Activated T-helper 2 cell treated with anti-CD3 and anti-CD28 coated beads, Interferon-gamma antibody, Interleukin-2, Interleukin-4, amounts not matched to agents 10 μg/mL and 5 μg/mL and 100 μg/mL, durations not matched to agents 14 hours and 24 hours and 36 hours (primary cell): ENCODE measurements at regions not wholly inside any gene's neighbourhood (a gene's known extent, or its start where the extent isn't known, plus 50 kb on each side); places are given as distances from the start of the nearest gene placed in this dataset.
"Not testable (repeated sequence)": the region's sequence is repeated elsewhere in the genome, so short reads cannot be mapped to it uniquely, and the experiment has no call there.

Source experiments
- DNase-seq: peaks from one replicate; pipeline ENCODE4 v3.0.0; 2021; ENCODE audit warnings: low spot score
- H3K27ac Mint-ChIP-seq: one replicate; pipeline ENCODE4 v1.8.0; 2021; ENCODE audit warnings: mixed read lengths
- H3K27me3 Mint-ChIP-seq: one replicate; pipeline ENCODE4 v1.8.0; 2021; ENCODE audit warnings: low read depth, mixed read lengths
- H3K36me3 Mint-ChIP-seq: one replicate; pipeline ENCODE4 v1.8.0; 2021; ENCODE audit warnings: low read depth, mixed read lengths
- H3K4me1 Mint-ChIP-seq: one replicate; pipeline ENCODE4 v1.8.0; 2021; ENCODE audit warnings: low read depth, mixed read lengths
- H3K4me3 Mint-ChIP-seq: one replicate; pipeline ENCODE4 v1.8.0; 2021; ENCODE audit warnings: low read depth, mild to moderate bottlenecking, moderate library complexity, mixed read lengths
- H3K9me3 Mint-ChIP-seq: one replicate; pipeline ENCODE4 v1.8.0; 2021; ENCODE audit warnings: mixed read lengths
- intact Hi-C: fragments of 100-400 bp; cut with micrococcal nuclease; formaldehyde crosslinking; loops from one replicate; pipeline ENCODE4 v1.15.1; 2023

- H3K27ac Mint-ChIP-seq, result no peak overlapping the region
Observed at GRCh38 chr5:167355346-167355745, 936.1 kb upstream of the WWC1 start.

GRCh38 chr5:167356374-167356773 is 935.1 kb upstream of the WWC1 start:
- Mint-ChIP-seq H3K9me3 (peaks cover 8% of the 10 kb centered on the region), H3K27me3 (no peaks in the 10 kb centered on the region), H3K36me3 (no peaks in the 10 kb centered on the region), H3K27ac (no peak overlapping the region), H3K4me3 (no peak overlapping the region), H3K4me1 (no peaks in the 10 kb centered on the region)
- intact Hi-C loops, result no loop called here
- no peak for DNase-seq

More at GRCh38 chr5:167355346-167355745, 936.1 kb upstream of the WWC1 start:
- intact Hi-C loops, result no loop called here
- no peaks in the 10 kb centered on the region for H3K36me3 Mint-ChIP-seq
- H3K9me3 Mint-ChIP-seq, result peaks cover 6% of the 10 kb centered on the region
- no peak overlapping the region for H3K4me3 Mint-ChIP-seq
- DNase-seq, result no peak
- no peaks in the 10 kb centered on the region for H3K27me3 Mint-ChIP-seq
- no peaks in the 10 kb centered on the region for H3K4me1 Mint-ChIP-seq

DNA sequence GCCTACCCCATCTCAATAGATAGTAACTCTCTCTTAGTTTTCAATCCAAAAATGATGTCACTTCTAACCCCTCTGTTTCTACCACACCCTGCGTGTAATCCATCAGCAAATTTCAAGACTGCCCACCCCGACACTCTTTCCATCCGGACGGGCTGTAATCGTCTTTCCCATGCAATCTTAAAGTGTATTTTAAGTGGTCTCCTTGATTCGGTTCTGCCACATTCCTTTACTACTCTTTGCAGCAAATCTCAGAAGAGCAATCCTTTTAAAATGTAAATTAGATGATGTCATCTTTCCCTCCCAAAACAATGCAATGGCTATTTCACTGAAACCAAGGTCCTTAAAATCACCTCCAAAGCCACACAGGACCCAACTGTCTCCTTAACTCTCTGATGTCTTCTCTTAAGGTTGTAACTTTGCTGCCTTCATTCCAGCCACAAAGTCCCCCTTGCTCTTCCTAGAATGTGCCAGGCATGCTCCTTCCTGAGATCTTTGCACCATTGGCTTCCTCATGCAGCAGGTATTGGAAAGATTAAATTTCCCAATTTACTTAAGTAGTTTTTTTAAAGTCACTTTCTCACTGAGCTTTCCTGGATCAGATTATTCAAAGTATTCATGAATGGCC is 932.5 kb upstream of the WWC1 start:
- Mint-ChIP-seq H3K27me3 (no peaks in the 10 kb centered on the region), H3K27ac (no peak overlapping the region), H3K36me3 (no peaks in the 10 kb centered on the region), H3K4me3 (no peak overlapping the region), H3K4me1 (no peaks in the 10 kb centered on the region), H3K9me3 (peaks cover 16% of the 10 kb centered on the region)
- no peak for DNase-seq
- intact Hi-C loops, result no loop called here

- H3K4me1 Mint-ChIP-seq, result no peaks in the 10 kb centered on the region
- intact Hi-C loops, result no loop called here
- no peaks in the 10 kb centered on the region for H3K27me3 Mint-ChIP-seq
- no peak overlapping the region for H3K4me3 Mint-ChIP-seq
- H3K27ac Mint-ChIP-seq, result no peak overlapping the region
- H3K36me3 Mint-ChIP-seq, result no peaks in the 10 kb centered on the region
- no peak for DNase-seq
- H3K9me3 Mint-ChIP-seq, result peaks cover 15% of the 10 kb centered on the region
Observed at GRCh38 chr5:167361795-167362194, 929.6 kb upstream of the WWC1 start.

DNA sequence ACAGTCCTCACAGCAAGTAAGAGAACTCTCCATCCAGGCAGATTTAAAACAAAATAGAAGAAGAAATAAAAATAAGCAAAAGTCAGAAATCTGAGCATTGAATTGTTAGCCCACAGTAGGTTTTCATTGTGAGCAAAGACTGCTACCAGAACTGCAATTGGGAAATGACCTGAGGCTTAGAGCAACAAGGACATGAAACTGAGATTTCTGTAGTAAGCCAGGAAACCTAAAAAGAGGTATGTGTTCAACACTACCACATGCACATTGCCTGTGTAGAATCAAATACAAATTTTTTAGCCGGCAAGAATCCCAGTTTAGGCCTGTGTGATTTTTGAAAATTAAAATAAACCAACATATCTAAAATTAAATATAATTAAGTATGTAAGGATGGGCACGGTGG is 928.4 kb upstream of the WWC1 start:
- intact Hi-C loops, result no loop called here
- no peak overlapping the region for H3K27ac Mint-ChIP-seq
- no peak for DNase-seq
- no peaks in the 10 kb centered on the region for H3K36me3 Mint-ChIP-seq
- peaks cover 15% of the 10 kb centered on the region for H3K9me3 Mint-ChIP-seq
- no peaks in the 10 kb centered on the region for H3K27me3 Mint-ChIP-seq
- no peak overlapping the region for H3K4me3 Mint-ChIP-seq
- H3K4me1 Mint-ChIP-seq, result no peaks in the 10 kb centered on the region

DNA sequence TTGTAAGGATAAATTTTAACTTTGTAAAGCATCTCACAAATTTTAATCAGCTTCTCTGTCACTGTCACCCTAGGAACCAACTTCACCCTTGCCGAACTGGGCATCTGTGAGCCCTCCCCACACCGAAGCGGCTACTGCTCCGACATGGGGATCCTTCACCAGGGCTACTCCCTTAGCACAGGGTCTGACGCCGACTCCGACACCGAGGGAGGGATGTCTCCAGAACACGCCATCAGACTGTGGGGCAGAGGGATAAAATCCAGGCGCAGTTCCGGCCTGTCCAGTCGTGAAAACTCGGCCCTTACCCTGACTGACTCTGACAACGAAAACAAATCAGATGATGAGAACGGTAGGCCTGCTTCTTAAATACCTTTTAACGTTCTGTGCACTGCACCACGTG is 916.3 kb upstream of the WWC1 start:
- DNase-seq, result no peak
- Mint-ChIP-seq H3K36me3 (no peaks in the 10 kb centered on the region), H3K4me1 (no peaks in the 10 kb centered on the region), H3K9me3 (peaks cover 7% of the 10 kb centered on the region), H3K27ac (no peak overlapping the region), H3K27me3 (no peaks in the 10 kb centered on the region), H3K4me3 (no peak overlapping the region)
- intact Hi-C loops, result no loop called here

- intact Hi-C loops, result no loop called here
- DNase-seq, result no peak
- H3K36me3 Mint-ChIP-seq, result no peaks in the 10 kb centered on the region
- no peaks in the 10 kb centered on the region for H3K27me3 Mint-ChIP-seq
- H3K27ac Mint-ChIP-seq, result no peak overlapping the region
- peaks cover 6% of the 10 kb centered on the region for H3K9me3 Mint-ChIP-seq
- H3K4me1 Mint-ChIP-seq, result no peaks in the 10 kb centered on the region
- H3K4me3 Mint-ChIP-seq, result no peak overlapping the region
Observed at GRCh38 chr5:167378894-167379723, 912.3 kb upstream of the WWC1 start.

DNA sequence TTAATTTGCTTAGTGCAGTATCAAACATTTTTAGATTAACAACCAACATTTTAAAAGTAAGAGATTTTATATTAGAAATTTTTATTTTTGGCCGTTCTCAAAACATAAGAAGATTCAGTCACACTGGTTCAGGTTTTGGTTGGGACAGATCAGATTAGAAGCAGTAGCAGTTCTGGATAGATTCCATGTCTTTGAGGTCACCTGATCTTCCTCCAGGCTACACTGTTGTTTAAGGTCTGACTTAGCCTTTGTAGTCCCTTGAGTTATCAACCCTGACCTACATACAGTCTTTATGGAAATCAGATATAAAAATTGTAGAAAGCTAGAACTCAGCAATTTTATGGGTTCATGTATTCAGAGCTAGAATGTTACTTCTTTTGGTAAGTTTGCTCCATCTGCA is 910.0 kb upstream of the WWC1 start:
- Mint-ChIP-seq H3K4me3 (no peak overlapping the region), H3K9me3 (peaks cover 4% of the 10 kb centered on the region), H3K4me1 (no peaks in the 10 kb centered on the region), H3K36me3 (no peaks in the 10 kb centered on the region), H3K27ac (no peak overlapping the region), H3K27me3 (no peaks in the 10 kb centered on the region)
- no peak for DNase-seq
- intact Hi-C loops, result no loop called here

DNA sequence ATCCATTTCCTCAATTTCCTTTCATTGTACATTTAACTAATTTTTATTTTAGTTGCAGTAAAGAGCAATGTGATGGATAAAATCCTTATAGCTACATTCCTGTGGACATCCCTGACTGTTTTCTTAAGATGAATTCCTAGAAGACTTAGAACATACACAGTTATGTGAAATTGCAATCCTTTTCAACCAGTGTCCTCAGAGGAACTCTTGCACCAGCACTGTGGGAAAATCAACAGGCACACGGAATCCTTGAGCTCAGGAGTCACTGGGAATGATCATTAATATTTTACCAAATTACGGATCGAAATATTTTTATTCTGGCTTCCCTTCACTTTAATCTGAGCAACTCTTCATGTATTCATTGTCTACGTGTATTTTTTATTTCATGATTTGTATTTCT is 901.9 kb upstream of the WWC1 start:
- no peak overlapping the region for H3K4me3 Mint-ChIP-seq
- no peak overlapping the region for H3K27ac Mint-ChIP-seq
- no peaks in the 10 kb centered on the region for H3K27me3 Mint-ChIP-seq
- no peaks in the 10 kb centered on the region for H3K36me3 Mint-ChIP-seq
- no peaks in the 10 kb centered on the region for H3K4me1 Mint-ChIP-seq
- no peak for DNase-seq
- intact Hi-C loops, result no loop called here
- peaks cover 28% of the 10 kb centered on the region for H3K9me3 Mint-ChIP-seq

DNA sequence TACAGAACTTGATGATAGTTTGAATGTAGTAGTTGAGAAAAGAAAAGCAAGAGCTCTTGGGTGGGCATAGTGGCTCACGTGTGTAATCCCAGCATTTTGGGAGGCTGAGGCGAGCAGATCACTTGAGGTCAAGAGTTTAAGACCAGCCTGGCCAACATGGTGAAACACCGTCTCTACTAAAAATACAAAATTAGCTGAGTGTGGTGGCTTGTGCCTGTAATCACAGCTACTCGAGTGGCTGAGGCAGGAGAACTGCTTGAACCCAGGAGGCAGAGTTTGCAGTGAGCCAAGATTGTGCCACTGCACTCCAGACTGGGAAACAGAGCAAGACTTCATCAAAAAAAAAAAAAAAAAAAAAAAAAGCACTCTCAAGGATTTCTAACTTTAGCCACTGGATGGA is 900.2 kb upstream of the WWC1 start:
- intact Hi-C loops, result not testable (repeated sequence)

DNA sequence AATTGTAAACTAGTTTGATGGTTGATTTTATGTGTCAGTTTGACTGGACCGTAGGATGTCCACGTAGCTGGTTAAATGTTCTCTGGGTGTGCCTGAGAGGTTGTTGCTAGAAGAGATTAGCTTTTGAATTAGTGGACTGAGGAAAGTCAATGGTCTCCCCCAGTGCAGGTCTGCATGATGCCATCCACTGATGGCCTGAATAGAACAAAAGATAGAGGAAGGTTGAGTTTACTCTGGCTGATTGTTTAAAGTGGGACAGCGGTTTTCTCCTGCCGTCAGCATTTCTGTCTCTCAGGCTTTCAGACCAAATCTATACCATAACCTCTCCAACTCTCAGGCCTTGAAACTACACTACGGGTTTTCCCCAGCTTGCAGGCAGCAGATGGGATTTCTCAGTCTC is 899.2 kb upstream of the WWC1 start:
- no peaks in the 10 kb centered on the region for H3K36me3 Mint-ChIP-seq
- intact Hi-C loops, result no loop called here
- peaks cover 42% of the 10 kb centered on the region for H3K9me3 Mint-ChIP-seq
- H3K27ac Mint-ChIP-seq, result no peak overlapping the region
- no peaks in the 10 kb centered on the region for H3K4me1 Mint-ChIP-seq
- DNase-seq, result no peak
- H3K4me3 Mint-ChIP-seq, result no peak overlapping the region
- H3K27me3 Mint-ChIP-seq, result no peaks in the 10 kb centered on the region

More for the DNA sequence above, 900.2 kb upstream of the WWC1 start:
- not testable (repeated sequence) for H3K36me3 Mint-ChIP-seq, H3K4me1 Mint-ChIP-seq, H3K27me3 Mint-ChIP-seq, H3K4me3 Mint-ChIP-seq, DNase-seq, H3K27ac Mint-ChIP-seq
- peaks cover 37% of the 10 kb centered on the region for H3K9me3 Mint-ChIP-seq

GRCh38 chr5:167393358-167393757 is 898.1 kb upstream of the WWC1 start:
- H3K4me1 Mint-ChIP-seq, result no peaks in the 10 kb centered on the region
- no peaks in the 10 kb centered on the region for H3K36me3 Mint-ChIP-seq
- H3K27ac Mint-ChIP-seq, result no peak overlapping the region
- H3K4me3 Mint-ChIP-seq, result no peak overlapping the region
- no peaks in the 10 kb centered on the region for H3K27me3 Mint-ChIP-seq
- intact Hi-C loops, result no loop called here
- DNase-seq, result no peak
- H3K9me3 Mint-ChIP-seq, result peaks cover 36% of the 10 kb centered on the region

DNA sequence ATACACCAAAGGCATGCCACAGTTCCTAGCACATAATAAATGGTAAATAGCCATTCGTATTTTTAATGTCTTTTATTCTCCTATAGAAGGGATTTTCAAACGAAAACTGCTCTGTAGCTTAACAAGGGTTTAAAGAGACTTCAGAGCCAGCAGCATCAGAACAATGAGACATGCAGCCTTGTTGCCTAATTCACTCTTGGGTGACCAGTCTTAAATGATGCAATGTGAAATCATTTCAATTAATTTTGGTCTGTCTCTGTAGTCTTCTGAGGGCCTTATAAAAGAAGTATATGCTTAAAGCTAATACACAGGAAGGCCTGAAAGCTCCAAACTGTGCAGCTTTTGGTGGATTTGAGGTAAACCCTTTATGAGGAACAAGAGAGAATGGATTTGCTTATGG is 888.8 kb upstream of the WWC1 start:
- H3K4me1 Mint-ChIP-seq, result no peaks in the 10 kb centered on the region

More for the DNA sequence above, 888.8 kb upstream of the WWC1 start:
- DNase-seq, result no peak
- H3K9me3 Mint-ChIP-seq, result peaks cover 4% of the 10 kb centered on the region
- no peak overlapping the region for H3K4me3 Mint-ChIP-seq
- H3K36me3 Mint-ChIP-seq, result no peaks in the 10 kb centered on the region
- no peaks in the 10 kb centered on the region for H3K27me3 Mint-ChIP-seq
- no peak overlapping the region for H3K27ac Mint-ChIP-seq
- intact Hi-C loops, result no loop called here
